Breast epithelium (tissue), 3 donors: ENCODE measurements at regions not wholly inside any gene's neighbourhood (a gene's known extent, or its start where the extent isn't known, plus 50 kb on each side); places are given as distances from the start of the nearest gene placed in this dataset.

Experiments
- POLR2A ChIP-seq: fragments of 450-650 bp; IDR thresholded peaks from one replicate; pipeline ENCODE4 v1.6.1; 2016; ENCODE audit warnings: antibody characterized with exemption, mild to moderate bottlenecking, moderate library complexity
- POLR2AphosphoS5 ChIP-seq, 3 donors: sonication (generic); formaldehyde crosslinking; IDR thresholded peaks; one replicate each; pipeline ENCODE4 v1.6.1; 2017; ENCODE audit warnings: antibody characterized with exemption in 3 of 3
- TF ChIP-seq, protein P1 (sequence below), 3 donors: fragments of 450-650 bp; IDR thresholded peaks; one replicate each; pipeline ENCODE4 v1.5.1; 2016 to 2017; ENCODE audit warnings: antibody characterized with exemption in 3 of 3, mild to moderate bottlenecking in 3 of 3, moderate library complexity in 3 of 3

DNA sequence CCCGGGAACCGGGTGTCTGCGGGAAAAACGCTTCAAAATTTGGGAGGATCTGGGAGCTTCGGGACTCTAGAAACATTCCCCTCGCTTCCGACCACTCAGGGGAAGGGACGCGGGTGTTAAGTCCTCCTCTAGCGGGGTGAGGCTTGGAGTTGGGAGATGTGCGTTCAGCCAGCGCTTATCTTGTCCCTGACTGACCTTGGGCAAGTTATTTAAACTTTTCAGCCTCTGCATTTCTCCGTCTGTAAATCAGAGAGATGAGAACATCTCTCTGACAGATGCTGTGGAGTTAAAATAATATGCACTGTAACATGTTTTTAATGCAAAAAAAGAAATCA is 76.9 kb upstream of the ANO4 start:
- TF ChIP-seq, protein P1, sequence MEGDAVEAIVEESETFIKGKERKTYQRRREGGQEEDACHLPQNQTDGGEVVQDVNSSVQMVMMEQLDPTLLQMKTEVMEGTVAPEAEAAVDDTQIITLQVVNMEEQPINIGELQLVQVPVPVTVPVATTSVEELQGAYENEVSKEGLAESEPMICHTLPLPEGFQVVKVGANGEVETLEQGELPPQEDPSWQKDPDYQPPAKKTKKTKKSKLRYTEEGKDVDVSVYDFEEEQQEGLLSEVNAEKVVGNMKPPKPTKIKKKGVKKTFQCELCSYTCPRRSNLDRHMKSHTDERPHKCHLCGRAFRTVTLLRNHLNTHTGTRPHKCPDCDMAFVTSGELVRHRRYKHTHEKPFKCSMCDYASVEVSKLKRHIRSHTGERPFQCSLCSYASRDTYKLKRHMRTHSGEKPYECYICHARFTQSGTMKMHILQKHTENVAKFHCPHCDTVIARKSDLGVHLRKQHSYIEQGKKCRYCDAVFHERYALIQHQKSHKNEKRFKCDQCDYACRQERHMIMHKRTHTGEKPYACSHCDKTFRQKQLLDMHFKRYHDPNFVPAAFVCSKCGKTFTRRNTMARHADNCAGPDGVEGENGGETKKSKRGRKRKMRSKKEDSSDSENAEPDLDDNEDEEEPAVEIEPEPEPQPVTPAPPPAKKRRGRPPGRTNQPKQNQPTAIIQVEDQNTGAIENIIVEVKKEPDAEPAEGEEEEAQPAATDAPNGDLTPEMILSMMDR (IDR thresholded peaks at IDR 0.05), result no peak
- TF ChIP-seq POLR2A (no peak), POLR2AphosphoS5 (IDR thresholded peaks at IDR 0.05) (no peak)
